Stimulated activated CD4-positive, alpha-beta T cell treated with anti-CD3 and anti-CD28 coated beads, Interleukin-4, amount 100 ng/mL, for 48 hours (primary cell): ENCODE measurements at regions not wholly inside any gene's neighbourhood (a gene's known extent, or its start where the extent isn't known, plus 50 kb on each side); places are given as distances from the start of the nearest gene placed in this dataset.

Experiments
- DNase-seq, 2 donors: peaks; one replicate each; pipeline ENCODE4 v3.0.0-alpha.2; 2020; ENCODE audit warnings: low read depth in 2 of 2

DNA sequence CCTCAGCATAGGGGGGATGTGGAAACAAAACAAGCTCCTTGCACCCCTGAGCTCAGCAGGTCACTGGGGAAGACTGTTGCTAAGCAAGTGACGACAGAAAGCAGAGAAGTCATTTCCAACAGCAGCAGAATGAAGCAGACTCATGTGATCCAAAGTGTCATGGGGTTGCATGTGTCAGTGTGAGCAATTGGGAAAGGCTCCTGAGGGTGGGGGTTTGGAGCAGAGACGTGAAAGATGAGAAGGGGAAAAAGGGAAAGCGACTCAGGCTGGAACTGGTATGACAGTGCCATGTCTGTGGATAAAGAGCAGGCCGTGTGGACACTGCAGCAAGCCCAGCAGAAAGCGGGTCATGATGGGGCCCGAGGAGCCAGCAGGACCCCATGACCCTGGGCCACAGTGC is 363.9 kb downstream of the PREX1 start:
- no peak for DNase-seq

GRCh38 chr20:48463096-48463720 is 364.6 kb downstream of the PREX1 start:
- no peak for DNase-seq

- no peak for DNase-seq
These were observed 366.1 kb downstream of the PREX1 start for GRCh38 chr20:48461735-48462119.

DNA sequence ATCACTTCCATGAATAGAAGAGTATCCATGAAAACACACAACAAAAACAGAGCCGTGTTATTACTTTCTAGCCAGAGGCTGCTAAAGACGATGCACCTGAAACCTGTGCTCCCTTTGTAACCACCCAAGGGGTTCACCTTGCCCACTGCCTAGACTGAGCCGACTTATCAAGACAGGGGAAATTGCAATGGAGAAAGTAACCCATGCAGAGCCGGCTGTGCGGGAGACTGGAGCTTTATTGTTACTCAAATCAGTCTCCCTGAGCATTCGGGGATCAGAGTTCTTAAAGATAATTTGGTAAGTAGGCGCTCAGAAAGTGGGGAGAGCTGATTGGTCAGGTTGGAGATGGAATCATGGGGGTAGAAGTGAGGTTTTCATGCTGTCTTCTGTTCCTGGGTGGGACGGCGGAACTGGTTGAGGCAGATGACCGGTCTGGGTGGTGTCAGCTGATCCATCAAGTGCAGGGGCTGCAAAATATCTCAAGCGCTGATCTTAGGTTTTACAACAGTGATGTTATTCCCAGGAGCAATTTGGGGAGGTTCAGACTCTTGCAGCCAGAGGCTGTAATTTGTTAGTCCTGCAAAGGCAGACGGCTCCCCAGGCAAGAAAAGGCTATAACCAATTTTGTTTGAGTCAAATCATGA is 366.6 kb downstream of the PREX1 start:
- no peak for DNase-seq

DNA sequence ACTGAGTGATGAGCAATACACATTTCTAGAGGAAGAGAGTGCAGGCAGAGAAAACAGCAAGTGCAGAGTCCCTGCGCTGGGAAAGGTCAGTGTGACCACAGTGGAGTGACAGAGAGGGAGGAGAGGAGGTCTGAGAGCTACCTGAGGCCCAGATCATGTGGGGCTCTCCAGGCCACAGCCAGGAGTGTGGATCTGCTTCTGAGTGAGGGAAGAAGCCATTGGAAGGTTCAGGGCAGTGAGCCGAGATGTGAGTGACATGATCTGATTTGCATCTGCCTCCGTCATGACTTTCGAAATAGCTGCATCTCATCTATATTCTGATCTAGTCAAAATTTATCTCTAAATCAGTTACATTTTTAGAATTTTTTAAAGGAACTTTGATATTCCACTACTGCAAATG is 367.1 kb downstream of the PREX1 start:
- DNase-seq, result no peak

- no peak for DNase-seq
These were observed 367.9 kb downstream of the PREX1 start for GRCh38 chr20:48459722-48460395.

DNA sequence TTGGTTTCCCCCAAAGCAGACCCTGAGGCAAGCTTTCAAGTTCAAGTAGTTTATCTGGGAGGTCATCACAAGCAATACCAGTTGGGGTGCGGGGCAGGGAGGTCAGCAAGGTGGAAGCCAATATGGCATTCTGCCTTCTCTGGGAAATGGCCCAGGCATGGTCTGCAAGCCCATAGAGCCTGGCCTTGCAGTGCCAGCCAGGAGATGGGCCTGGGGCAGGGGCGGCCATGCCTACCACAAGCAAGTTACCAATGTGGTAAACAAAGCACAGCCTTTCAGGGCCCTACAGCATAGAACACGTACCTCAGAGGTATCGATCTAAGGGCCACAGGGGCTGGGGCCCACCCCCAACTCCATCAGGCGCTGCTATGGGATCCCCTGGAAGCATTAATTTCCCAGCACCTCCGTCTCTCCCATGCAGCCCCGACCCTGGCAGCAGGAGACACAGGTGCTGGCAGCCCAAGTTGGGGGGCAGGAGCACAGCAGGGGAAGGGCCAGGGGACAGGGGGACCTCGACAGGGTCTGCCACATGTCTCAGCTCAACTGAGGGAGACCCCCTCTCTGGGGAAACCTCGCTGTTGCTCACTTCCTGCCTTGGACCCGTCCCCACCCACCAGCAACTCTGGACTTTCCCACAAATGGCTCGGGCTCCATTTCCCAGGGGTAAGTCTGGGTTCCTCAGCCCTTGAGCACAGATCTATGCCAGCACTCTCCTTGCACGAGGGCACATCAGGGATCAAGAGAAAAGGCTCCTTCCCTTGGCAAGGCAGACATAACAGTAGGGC is 369.0 kb downstream of the PREX1 start:
- DNase-seq, result no peak

GRCh38 chr20:48458003-48458377 is 369.8 kb downstream of the PREX1 start:
- DNase-seq, result no peak

- no peak for DNase-seq
These were observed 370.4 kb downstream of the PREX1 start for GRCh38 chr20:48457193-48458002.

- DNase-seq, result no peak
These were observed 371.2 kb downstream of the PREX1 start for GRCh38 chr20:48456366-48457192.

DNA sequence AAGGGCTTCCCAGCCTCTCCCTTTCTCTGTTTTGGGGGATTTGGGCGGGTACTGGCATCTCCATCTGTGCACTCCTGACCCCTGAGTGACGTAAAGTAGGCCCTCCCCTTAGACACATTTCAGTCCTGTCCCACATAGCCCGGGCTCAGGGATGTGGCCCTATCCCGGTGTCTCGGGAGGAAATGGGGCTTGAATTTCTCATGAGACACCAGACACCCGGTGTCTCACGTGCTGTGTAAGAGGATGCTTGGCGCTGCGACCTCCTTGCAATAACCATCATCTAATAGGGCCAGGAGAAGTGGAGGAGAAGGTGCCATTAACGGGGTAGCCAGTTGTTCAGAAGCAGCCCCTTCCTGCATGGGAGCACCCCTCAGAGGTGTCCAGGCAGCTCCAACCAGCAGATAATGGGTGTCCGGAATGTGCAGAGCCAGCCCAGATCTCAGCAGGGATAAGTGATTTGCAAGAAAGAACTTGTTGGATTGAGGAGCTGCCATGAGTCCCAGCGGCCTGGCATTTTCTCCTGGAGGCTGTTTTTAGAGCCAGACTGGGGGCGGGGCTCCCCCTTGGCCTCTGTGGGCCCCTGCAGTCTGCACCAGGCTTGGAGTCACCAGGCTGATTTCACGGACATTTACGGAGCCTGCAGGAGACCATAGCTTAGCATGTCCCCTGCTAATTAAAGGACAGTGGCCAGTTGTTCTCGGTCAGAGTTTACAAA is 372.0 kb downstream of the PREX1 start:
- DNase-seq, result no peak

GRCh38 chr20:48454671-48455490 is 372.9 kb downstream of the PREX1 start:
- DNase-seq, result no peak

GRCh38 chr20:48453477-48454093 is 374.2 kb downstream of the PREX1 start:
- no peak for DNase-seq

GRCh38 chr20:48451401-48451800 is 376.4 kb downstream of the PREX1 start:
- no peak for DNase-seq

DNA sequence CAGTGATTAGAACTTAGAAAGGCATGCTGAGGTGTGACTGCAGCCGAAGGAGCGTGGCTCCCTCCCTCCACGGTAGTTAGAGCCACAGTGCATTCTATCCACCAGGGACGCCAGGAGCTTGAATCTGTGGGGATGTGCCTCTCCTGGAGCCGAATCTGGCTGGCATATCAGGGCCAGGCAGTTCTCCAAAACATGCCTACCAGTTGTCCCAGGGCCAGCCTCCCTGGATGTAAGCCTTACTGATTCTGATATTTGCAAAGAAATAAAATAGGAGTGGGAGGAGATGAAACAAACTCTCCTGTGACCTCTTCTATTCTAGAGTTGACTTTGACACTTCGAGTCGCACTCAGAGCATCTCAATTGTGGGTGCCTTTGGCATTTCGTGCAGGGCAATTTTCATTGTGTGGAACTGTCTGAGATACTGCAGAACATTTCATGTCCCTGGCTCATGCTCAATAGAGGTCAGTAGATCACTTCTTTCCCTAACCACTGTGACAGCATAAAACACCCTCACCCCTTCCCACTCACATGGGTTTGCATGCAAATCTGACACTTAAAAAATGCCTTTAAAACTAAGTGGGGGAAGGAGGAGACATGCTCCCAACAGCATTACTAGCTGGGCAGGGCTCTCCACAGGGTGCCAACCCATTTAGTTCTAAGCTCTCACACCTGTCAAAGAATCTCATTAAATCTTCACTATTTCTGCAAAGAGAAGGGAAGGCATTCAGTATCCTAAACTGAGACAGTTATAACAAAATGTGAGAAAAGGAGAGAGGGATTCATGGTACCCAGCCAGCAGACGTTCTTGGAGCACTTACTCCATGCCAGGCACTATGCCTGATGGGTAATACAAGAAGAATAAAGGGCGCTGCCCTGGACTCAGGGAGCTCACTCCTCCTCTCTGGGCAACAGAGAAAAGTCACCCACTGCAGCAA is 378.9 kb downstream of the PREX1 start:
- no peak for DNase-seq

- DNase-seq, result no peak
These were observed 380.3 kb downstream of the PREX1 start for GRCh38 chr20:48447456-48447855.

DNA sequence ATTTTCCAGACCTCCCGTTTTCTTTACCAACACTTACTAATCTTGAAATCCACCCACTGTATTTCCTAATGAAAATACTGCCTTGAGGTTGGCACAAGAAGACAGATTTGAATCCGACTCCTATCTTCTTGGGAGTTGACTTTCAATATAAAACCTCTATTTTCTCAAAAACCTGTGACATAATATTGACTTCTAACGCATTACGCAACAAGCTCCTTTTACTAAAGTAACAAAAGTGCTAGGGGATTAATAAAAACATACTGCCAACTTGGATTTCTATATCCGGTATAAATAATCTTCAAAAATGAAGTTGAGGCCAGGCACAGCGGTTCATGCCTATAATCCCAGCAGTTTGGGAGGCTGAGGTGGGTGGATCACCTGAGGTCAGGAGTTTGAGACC is 382.0 kb downstream of the PREX1 start:
- no peak for DNase-seq

- no peak for DNase-seq
These were observed 383.6 kb downstream of the PREX1 start for GRCh38 chr20:48444249-48444648.
